MCF 10A (cell line): ENCODE measurements at regions not wholly inside any gene's neighbourhood (a gene's known extent, or its start where the extent isn't known, plus 50 kb on each side); places are given as distances from the start of the nearest gene placed in this dataset.

ENCODE experiments used
- BruUV-seq: library from RNA; stranded (reverse); fragments of 400-500 nt; replicated peaks from 2 replicates; lab custom pipeline; 2021; lab: Mats Ljungman, UMichigan
- CTCF ChIA-PET: fragments of 300-600 bp; sonication (Branson Sonifier 250); formaldehyde crosslinking; extraction: SDS; loops from one replicate; lab custom pipeline; 2021; ENCODE audit warnings: antibody characterized with exemption, inconsistent platforms; lab: Yijun Ruan, JAX
- POLR2A ChIA-PET: fragments of 300-600, 350-650 bp; sonication (Branson Sonifier 250); formaldehyde crosslinking; extraction: SDS; loops from one replicate; lab custom pipeline; 2020; ENCODE audit warnings: antibody characterized with exemption, inconsistent platforms; lab: Yijun Ruan, JAX
- DNase-seq: peaks from one replicate; pipeline ENCODE4 v3.0.0-alpha.2; 2018; ENCODE audit not compliant: unreplicated experiment
- H3K27ac Mint-ChIP-seq: one replicate; pipeline ENCODE4 v1.8.0; 2022; ENCODE audit warnings: mild to moderate bottlenecking, low read depth, mixed read lengths; ENCODE audit not compliant: unreplicated experiment
- H3K27me3 Mint-ChIP-seq: one replicate; pipeline ENCODE4 v1.8.0; 2022; ENCODE audit warnings: mixed read lengths; ENCODE audit not compliant: insufficient read depth, unreplicated experiment
- H3K36me3 Mint-ChIP-seq: one replicate; pipeline ENCODE4 v1.8.0; 2022; ENCODE audit warnings: mild to moderate bottlenecking, moderate library complexity, mixed read lengths; ENCODE audit not compliant: insufficient read depth, unreplicated experiment
- H3K4me1 Mint-ChIP-seq: one replicate; pipeline ENCODE4 v1.8.0; 2022; ENCODE audit warnings: mixed read lengths; ENCODE audit not compliant: insufficient read depth, unreplicated experiment
- H3K4me3 Mint-ChIP-seq: one replicate; pipeline ENCODE4 v1.8.0; 2022; ENCODE audit warnings: mild to moderate bottlenecking, moderate library complexity, mixed read lengths; ENCODE audit not compliant: unreplicated experiment
- H3K9me3 Mint-ChIP-seq: one replicate; pipeline ENCODE4 v1.8.0; 2022; ENCODE audit warnings: mixed read lengths; ENCODE audit not compliant: unreplicated experiment
- intact Hi-C: fragments of 100-400 bp; cut with micrococcal nuclease; formaldehyde crosslinking; loops from 2 replicates; pipeline ENCODE4 v1.14.1; 2022
- TF ChIP-seq, protein P1 (sequence below): fragments of 200-600 bp; IDR thresholded peaks from one replicate; pipeline ENCODE4 v1.8.0; 2022; ENCODE audit warnings: antibody characterized with exemption, mild to moderate bottlenecking; ENCODE audit not compliant: unreplicated experiment

DNA sequence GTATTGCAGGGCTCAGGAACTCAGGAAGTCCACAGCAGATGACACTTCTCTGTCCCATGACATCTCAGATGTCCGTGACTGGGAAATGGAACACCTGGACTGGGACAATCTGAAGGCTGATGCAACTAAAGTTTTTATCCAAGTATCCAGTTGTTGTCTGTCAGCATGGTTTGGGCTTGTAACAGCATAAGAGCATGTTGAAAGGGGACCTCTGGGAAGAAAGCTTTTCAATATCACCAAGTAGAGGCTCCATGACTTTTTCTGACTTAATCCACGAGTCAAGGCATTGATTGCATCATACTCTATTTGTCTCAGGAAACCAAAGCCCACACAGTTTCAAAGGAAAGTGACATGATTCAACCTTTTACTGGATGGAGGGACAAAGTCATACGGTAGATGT, 807.7 kb downstream of the MTRR start:
- TF ChIP-seq, protein P1, sequence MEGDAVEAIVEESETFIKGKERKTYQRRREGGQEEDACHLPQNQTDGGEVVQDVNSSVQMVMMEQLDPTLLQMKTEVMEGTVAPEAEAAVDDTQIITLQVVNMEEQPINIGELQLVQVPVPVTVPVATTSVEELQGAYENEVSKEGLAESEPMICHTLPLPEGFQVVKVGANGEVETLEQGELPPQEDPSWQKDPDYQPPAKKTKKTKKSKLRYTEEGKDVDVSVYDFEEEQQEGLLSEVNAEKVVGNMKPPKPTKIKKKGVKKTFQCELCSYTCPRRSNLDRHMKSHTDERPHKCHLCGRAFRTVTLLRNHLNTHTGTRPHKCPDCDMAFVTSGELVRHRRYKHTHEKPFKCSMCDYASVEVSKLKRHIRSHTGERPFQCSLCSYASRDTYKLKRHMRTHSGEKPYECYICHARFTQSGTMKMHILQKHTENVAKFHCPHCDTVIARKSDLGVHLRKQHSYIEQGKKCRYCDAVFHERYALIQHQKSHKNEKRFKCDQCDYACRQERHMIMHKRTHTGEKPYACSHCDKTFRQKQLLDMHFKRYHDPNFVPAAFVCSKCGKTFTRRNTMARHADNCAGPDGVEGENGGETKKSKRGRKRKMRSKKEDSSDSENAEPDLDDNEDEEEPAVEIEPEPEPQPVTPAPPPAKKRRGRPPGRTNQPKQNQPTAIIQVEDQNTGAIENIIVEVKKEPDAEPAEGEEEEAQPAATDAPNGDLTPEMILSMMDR = no peak
- Mint-ChIP-seq H3K4me1 (no peaks in the 10 kb centered on the region), H3K27ac (no peak overlapping the region), H3K36me3 (no peaks in the 10 kb centered on the region), H3K4me3 (no peak overlapping the region), H3K9me3 (peaks cover 11% of the 10 kb centered on the region), H3K27me3 (no peaks in the 10 kb centered on the region)
- DNase-seq = peak; percentile 9
- BruUV-seq = no TSS peak
- ChIA-PET CTCF (interaction anchor here (0.6 kb wide), 1 partner anchor 33 kb away, joined by 3 read pairs; no protein-coding TSS in a partner anchor), POLR2A (interaction anchor here (0.7 kb wide), 1 partner anchor 9 kb away, joined by 3 read pairs; no protein-coding TSS in a partner anchor)
- intact Hi-C loops = no loop called here

DNA sequence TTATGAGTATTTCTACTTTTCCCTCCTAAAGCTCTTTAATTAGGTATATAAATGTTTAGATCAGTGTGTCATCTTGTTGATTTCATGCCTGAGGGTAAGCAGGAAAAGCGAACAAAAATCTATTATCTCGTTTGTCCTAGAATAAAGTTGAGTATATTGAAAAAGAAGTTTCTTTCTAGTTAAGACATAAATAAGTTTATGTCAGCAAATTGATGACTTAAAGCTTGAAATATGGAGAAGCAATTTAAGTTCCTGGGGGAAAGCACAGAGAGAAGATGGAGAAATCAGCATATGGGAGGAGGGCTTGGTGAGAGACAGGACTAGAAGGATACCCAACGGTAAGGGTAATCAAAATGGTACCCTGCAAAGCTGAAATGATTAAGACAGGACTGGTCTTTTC, 813.4 kb downstream of the MTRR start:
- TF ChIP-seq, protein P1 = no peak
- ChIA-PET CTCF (interaction anchor here (0.5 to 0.6 kb wide), 2 partner anchors 160 to 1376 kb away, joined by 3 to 4 read pairs; no protein-coding TSS in a partner anchor), POLR2A (no interaction called here)
- Mint-ChIP-seq H3K4me3 (no peak overlapping the region), H3K36me3 (no peaks in the 10 kb centered on the region), H3K9me3 (peaks cover 11% of the 10 kb centered on the region), H3K4me1 (no peaks in the 10 kb centered on the region), H3K27ac (no peak overlapping the region), H3K27me3 (no peaks in the 10 kb centered on the region)
- intact Hi-C loops = no loop called here
- BruUV-seq = no TSS peak
- no peak for DNase-seq

DNA sequence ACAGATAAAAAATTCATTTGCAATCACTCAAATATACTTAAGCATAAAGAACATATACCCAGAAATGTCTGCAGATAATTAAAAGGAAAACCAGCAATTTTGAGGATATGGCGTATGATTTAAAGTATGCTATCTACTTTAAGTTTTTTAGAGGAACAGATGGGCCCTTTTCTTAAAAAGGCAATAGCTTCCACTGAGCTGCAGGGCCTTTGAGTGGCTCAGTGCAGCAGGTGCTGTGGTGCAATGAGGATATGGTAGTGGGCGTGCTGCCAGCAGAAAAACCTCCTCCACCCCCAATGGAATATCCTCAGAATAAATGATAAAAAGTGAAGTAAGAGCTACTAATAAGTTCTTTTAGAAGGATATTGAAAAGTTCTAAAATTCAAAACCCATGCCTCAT, 814.5 kb downstream of the MTRR start:
- DNase-seq = peak; percentile 9
- BruUV-seq = no TSS peak
- H3K9me3 Mint-ChIP-seq = peaks cover 3% of the 10 kb centered on the region
- H3K36me3 Mint-ChIP-seq = no peaks in the 10 kb centered on the region
- no peak overlapping the region for H3K4me3 Mint-ChIP-seq
- H3K27me3 Mint-ChIP-seq = no peaks in the 10 kb centered on the region
- POLR2A ChIA-PET = no interaction called here
- CTCF ChIA-PET = no interaction called here
- TF ChIP-seq, protein P1 = no peak
- H3K4me1 Mint-ChIP-seq = no peaks in the 10 kb centered on the region
- intact Hi-C loops = no loop called here
- no peak overlapping the region for H3K27ac Mint-ChIP-seq

DNA sequence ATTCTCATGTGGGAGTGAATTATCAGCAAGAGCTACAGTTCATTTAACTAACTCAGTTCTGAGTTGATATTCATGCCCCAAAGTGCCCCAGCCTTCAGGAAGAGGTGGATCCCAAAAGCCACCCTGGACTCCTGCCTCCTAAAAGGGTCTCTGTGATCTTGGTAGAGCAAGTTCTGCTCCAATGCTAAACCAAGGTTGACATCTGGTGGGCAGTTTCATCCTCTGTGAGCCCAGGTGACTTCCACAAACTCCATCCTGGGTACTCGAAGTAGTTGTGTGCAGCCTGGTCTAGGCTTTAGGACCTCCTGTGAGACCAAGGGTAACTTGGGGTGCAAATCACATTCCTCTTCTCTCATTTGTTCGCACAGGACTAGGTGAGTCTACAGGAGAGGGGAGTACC, 816.8 kb downstream of the MTRR start:
- intact Hi-C loops = no loop called here

More for the DNA sequence above, 816.8 kb downstream of the MTRR start:
- ChIA-PET POLR2A (interaction anchor here (0.7 kb wide), 1 partner anchor 8 kb away, joined by 3 read pairs; no protein-coding TSS in a partner anchor), CTCF (interaction anchor here (0.7 to 0.8 kb wide), 2 partner anchors 15 to 757 kb away, joined by 3 read pairs; no protein-coding TSS in a partner anchor)
- no peak overlapping the region for H3K4me3 Mint-ChIP-seq
- no peak for DNase-seq
- no peaks in the 10 kb centered on the region for H3K27me3 Mint-ChIP-seq
- H3K9me3 Mint-ChIP-seq = no peaks in the 10 kb centered on the region
- no TSS peak for BruUV-seq
- TF ChIP-seq, protein P1 = no peak
- no peaks in the 10 kb centered on the region for H3K36me3 Mint-ChIP-seq
- H3K4me1 Mint-ChIP-seq = no peaks in the 10 kb centered on the region
- no peak overlapping the region for H3K27ac Mint-ChIP-seq
